Ramos (cell line): ENCODE measurements at regions not wholly inside any gene's neighbourhood (a gene's known extent, or its start where the extent isn't known, plus 50 kb on each side); places are given as distances from the start of the nearest gene placed in this dataset.
"Not testable (repeated sequence)": the region's sequence is repeated elsewhere in the genome, so short reads cannot be mapped to it uniquely, and the experiment has no call there.

Experiments
- in situ Hi-C: fragments of 300-500 bp; cut with MboI; formaldehyde crosslinking; loops from one replicate; pipeline ENCODE4 v1.14.3; 2022; ENCODE audit warnings: low sequenced_read_pairs; ENCODE audit not compliant: unreplicated experiment

DNA sequence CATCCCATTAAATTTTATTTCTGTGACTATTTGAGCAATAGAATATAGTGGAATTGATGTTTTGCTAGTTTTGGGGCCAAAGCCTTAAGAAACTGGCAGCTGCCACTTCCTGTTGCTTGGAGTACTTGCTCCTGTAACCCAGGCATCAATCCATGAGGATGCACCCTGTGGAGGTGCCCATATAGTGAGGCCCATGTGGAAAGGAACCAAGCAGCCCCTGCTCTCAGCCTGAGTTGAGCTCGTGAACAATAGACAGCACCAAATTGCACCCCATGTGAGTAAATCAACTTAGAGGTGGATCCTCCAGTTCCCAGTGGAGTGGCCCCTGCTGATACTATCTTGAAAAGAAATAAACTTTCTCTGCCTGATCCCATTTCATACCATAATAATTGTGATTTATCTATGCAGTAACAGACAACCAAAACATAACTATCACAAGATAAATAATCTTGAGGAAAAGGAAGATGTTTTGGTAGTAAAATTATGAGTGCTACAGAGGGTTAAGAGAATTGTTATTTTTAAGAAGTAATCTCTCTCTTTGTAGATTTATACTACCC, 481.9 kb downstream of the TBC1D32 start:
- in situ Hi-C loops, result no loop called here

- in situ Hi-C loops, result no loop called here
Measured at GRCh38 chr6:120826253-120826652, 508.0 kb downstream of the TBC1D32 start.

GRCh38 chr6:120816794-120817193, 517.5 kb downstream of the TBC1D32 start:
- in situ Hi-C loops, result no loop called here

DNA sequence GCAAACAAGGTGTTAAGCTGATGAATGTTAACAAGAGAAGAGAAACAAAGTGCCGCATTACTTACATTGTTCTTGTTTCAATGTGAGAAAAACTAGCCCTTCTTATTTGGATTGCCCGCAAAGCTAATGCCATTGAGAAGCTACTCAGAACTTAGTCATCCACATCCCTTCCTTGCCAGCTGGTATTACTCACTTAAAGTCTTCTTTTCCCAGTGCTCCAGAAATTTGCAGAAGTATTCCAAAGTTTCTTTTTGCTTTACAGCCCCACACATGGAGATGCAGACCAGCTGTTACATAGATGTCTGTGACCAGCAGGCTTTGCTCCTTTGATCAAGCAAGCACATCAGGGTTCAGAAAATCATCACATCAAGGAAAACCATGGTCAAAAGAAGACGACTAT, 529.0 kb downstream of the TBC1D32 start:
- in situ Hi-C loops, result no loop called here

GRCh38 chr6:120804612-120805011, 529.7 kb downstream of the TBC1D32 start:
- in situ Hi-C loops, result no loop called here

DNA sequence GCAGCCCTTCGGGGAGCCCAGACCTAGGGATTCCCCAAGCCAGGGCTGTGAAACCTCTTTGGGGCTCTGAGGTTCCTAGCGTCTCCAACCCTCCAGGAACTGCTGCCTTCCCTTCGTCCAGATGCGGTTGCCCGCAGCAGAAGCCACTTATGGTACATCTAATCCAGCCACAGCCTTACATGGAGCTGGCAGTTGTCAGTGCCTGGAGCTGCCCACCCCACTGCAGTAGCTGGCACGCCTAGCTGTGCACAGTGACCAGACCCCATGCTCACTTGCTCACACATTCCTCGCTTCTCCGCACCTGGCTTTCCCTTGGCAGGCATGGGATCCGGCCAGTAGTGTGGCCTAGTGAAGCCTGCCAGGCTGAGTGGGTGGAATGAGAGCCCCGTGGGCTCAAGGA, 547.6 kb downstream of the TBC1D32 start:
- in situ Hi-C loops, result no loop called here

DNA sequence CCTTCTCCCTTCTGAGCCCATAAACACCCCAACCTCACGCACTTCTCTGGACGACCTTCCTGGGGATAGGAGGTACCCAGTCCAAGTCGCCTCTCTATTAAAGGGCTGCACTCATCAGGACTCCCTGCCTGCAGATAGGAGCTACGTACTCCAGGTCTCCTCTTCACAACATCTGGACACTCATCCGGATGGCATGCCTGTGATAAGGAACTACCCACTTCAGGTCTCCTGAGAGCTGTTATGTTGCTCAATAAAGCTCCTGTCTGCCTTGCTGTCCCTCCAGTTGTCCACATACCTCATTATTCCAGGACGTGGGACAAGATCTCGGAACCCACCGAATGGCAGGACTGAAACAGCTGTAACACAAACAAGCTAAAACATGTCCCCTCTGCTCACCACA, 548.0 kb downstream of the TBC1D32 start:
- in situ Hi-C loops, result no loop called here

DNA sequence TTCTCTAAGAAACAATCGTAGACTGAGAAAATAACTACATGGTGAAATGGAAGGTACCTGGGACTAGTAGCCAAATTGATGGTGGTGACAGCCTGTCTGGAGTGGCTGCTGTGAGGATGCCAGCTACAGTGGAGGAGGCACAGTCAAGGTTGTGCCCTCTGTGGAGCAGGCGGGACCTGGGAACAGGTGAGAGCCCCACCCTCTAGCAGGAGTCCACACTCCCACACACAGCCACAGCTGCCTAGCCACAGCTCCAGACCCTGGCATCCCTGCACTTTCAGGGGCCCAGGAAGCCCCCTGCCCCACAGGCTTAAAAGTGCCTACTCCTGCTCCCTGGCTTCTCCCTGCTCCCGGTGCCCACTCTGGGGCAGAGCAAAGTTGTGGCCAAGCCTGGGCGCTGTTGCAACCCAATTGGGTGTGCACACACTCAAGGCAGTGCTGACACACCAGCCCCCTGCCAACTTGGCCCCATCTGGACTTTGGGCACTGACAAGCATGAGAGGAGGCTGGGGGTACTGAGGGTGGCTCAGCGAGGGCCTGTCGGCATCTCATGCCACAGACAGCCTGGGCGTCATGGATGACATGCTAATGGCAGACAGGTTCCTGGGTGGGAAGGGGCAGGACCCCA, 548.7 kb downstream of the TBC1D32 start:
- in situ Hi-C loops, result no loop called here

DNA sequence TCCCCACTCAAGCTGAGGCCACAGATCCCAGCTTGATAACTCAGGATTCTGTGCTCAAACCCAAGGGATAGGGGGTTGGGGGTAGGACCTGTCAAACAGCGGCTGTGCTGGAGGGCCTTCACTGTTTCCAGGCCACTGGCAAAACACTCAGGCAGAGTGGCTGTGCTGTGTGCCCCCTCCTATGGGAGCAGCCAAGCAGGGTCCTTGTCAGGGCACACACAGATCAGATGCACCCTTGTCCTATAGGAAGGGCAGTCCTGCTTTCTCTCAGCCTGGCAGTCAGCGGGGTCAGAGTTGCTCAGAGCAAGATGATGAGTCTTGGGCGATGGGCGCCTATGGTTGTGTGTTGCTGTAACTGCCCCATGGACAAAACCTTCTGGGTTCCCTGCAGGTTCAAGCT, 554.8 kb downstream of the TBC1D32 start:
- in situ Hi-C loops, result no loop called here

- in situ Hi-C loops, result no loop called here
Measured at GRCh38 chr6:120775698-120776097, 558.6 kb downstream of the TBC1D32 start.

DNA sequence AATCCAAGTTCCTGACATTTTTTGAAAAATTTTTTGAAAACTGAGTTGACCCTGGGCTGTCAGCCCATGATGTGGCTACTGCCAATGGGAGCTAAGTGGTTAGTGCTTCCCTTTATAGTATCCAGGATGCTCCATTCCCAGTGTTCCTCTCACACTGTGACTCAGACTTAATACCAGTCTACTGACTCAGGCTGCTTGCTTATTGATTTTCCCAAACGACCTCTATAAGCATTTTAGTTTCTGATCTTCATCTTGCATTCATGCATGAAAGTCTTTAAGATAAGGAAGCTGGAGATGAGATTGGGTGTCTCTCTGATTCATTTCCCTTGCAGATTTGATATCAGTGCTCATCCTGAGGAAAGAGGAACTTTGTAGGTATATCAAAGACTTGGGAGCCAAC, 560.0 kb downstream of the TBC1D32 start:
- in situ Hi-C loops, result no loop called here

DNA sequence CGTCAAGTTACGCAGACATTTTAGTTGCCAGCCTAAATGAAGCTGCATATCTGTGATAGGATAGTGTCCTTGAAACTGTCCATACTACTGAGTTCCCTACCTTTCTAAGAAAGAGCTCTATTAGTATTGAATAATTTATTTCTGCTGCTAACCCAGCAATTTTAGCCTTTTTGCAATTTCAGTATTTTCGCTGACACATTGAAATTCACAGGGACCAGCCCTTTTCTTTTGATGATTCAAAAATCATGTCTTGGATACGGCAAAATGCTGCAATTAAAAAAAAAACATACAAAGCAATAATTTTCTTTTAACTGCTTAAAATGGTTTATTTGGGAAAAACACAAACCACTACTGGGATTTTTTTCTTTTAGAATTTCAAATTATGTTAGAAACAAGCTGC, 563.3 kb downstream of the TBC1D32 start:
- in situ Hi-C loops, result no loop called here

DNA sequence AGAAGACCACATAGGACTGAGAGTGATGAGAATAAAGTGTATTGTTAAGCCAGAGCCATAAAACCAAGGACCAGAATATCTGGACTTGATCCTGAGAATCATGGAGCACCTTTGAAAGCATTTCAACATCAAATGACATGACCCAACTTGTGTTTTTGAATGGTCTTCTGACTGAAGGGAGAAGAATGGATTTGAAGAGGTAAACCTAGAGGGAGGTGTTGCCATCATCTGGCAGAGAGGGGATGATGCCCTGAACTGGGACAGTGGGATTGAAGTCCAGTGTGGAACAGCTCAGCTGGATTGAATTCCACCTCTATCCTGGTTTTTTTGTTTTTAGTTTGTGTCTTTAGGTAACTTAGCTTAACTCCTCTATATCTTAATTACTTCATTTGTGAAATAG, 570.0 kb downstream of the TBC1D32 start:
- in situ Hi-C loops, result no loop called here

DNA sequence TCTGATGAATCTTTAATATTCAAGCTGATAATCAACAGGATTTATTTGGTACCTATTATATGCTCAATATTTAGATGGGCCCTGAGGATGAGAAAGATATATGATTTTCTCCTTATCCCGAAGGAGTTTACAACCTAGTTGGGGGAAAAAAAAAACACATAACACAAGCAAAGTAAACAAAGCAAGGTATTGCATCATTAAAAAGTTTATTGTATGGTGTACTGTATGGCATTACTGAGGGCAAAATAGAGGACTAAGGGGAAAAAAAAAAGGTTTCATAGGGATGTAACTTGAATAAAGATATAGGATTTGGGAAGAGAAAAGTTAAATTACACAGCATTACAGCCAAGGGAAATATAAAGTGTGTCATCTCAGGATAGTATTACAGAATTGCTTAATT, 574.7 kb downstream of the TBC1D32 start:
- in situ Hi-C loops, result no loop called here

DNA sequence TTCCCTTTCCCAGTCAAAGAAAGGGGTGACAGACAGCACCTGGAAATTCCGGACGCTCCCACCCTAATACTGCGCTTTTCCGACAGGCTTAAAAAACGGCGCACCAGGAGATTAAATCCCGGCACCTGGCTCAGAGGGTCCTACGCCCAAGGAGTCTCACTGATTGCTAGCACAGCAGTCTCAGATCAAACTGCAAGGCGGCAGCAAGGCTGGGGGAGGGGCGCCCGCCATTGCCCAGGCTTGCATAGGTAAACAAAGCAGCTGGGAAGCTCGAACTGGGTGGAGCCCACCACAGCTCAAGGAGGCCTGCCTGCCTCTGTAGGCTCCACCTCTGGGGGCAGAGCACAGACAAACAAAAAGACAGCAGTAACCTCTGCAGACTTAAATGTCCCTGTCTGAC, 585.7 kb downstream of the TBC1D32 start:
- in situ Hi-C loops, result not testable (repeated sequence)

DNA sequence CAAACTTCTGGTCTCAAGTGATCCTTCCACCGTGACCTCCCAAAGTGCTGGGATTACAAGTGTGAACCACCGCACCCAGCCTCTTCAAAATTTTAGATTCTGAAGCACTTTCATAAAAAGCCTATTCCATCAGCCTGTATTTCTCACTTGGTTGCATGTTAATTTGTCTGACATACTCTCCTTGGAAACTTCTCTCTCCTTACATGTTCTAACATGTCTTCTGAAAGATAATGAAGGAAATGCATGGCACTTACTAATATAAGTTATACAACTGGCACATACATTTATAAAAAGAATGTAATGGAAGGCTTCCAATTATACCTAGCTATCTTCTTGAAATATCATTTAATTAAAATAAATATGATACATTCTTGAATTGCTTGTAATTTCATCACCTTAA, 597.5 kb downstream of the TBC1D32 start:
- in situ Hi-C loops, result no loop called here

DNA sequence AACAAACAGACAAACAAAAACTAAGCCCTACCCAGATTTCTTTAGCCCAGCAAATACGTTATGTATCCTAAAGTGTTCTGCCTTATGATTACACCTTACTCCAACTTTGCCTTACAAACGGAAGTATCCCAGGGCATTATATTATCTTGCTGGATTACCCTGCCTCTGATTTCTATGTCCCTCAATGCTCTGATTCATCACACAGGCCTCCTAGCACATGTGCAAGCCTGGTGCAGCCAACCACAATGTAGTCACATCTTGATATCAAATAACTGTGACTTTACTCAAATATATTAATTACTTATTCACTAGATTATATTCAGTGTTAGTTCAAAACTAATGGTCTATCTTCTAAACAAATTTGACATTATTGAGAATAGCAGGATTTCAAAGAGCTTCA, 598.6 kb downstream of the TBC1D32 start:
- in situ Hi-C loops, result no loop called here

DNA sequence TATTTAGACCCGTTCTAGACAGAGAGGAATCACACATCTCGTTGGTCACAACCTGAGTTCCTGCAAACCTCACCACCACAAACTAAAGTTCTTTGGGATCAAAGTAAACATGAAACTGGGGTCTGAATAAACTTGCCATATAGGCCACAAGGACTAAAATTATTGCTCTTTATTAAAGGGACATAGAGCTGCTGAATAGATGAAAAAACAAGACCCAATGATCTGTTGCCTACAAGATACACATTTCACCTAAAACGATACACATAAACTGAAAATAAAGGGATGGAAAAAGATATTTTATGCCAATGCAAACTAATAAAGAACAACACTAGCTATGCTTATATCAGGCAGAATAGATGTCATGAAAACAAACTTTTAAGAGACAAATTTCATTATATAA, 623.0 kb downstream of the TBC1D32 start:
- in situ Hi-C loops, result no loop called here

GRCh38 chr6:120700001-120700400, 634.3 kb downstream of the TBC1D32 start:
- in situ Hi-C loops, result no loop called here

GRCh38 chr6:120686492-120686891, 647.8 kb downstream of the TBC1D32 start:
- in situ Hi-C loops, result no loop called here

- in situ Hi-C loops, result no loop called here
Measured at GRCh38 chr6:120682145-120682544, 652.1 kb downstream of the TBC1D32 start.

DNA sequence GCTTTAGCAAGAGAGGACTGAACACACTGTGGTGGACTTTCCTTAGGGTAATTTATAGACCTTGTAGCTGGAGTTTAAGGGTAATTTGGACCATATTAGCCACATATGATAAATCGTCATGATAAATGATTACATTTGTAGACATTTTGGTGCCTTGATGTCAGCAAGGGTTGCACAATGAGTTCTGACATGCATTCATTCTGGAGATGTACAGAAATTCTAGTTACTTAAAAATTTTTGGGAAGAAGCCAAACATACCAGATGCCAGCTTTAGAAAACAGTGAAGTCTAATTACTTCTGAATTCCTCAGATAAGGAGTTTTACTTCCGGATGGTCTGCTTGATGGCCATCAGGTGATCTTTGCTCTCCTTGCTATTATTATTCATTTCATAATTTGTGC, 653.1 kb downstream of the TBC1D32 start:
- in situ Hi-C loops, result no loop called here

- in situ Hi-C loops, result no loop called here
Measured at GRCh38 chr6:120675886-120676285, 658.4 kb downstream of the TBC1D32 start.
